Erythroblast (primary cell): ENCODE measurements at regions not wholly inside any gene's neighbourhood (a gene's known extent, or its start where the extent isn't known, plus 50 kb on each side); places are given as distances from the start of the nearest gene placed in this dataset.

ENCODE experiments used
- GATA1 ChIP-seq: IDR thresholded peaks from 2 replicates; pipeline ENCODE4 v1.6.1; 2011; ENCODE audit warnings: low read depth, mild to moderate bottlenecking, control low read depth, low read length, moderate library complexity
- POLR2A ChIP-seq: IDR thresholded peaks from 2 replicates; pipeline ENCODE4 v1.6.1; 2011; ENCODE audit warnings: mild to moderate bottlenecking, low read length

- TF ChIP-seq POLR2A = no peak
- no peak for TF ChIP-seq GATA1
Observed at GRCh38 chr17:77364381-77364911, 223.7 kb downstream of the SEC14L1 start.
